NCI-H1417 (cell line): ENCODE measurements at regions not wholly inside any gene's neighbourhood (a gene's known extent, or its start where the extent isn't known, plus 50 kb on each side); places are given as distances from the start of the nearest gene placed in this dataset.
"Not testable (repeated sequence)": the region's sequence is repeated elsewhere in the genome, so short reads cannot be mapped to it uniquely, and the experiment has no call there.

Source experiments
- DNase-seq, 3 experiments: peaks; one replicate each; lab custom pipeline; 2025; lab: John Stamatoyannopoulos, UW

- no peak for DNase-seq
These were observed 262.7 kb downstream of the REEP3 start for GRCh38 chr10:63783882-63784281.

GRCh38 chr10:63788152-63788821, 267.1 kb downstream of the REEP3 start:
- DNase-seq: no peak

- no peak for DNase-seq
These were observed 274.1 kb downstream of the REEP3 start for GRCh38 chr10:63795094-63795860.

- no peak for DNase-seq
These were observed 277.6 kb downstream of the REEP3 start for GRCh38 chr10:63798599-63799498.

GRCh38 chr10:63799521-63800300, 278.5 kb downstream of the REEP3 start:
- DNase-seq: no peak

- DNase-seq: no peak
These were observed 280.0 kb downstream of the REEP3 start for GRCh38 chr10:63801166-63801565.

GRCh38 chr10:63806330-63806729, 285.1 kb downstream of the REEP3 start:
- DNase-seq: no peak

GRCh38 chr10:63812501-63812900, 291.3 kb downstream of the REEP3 start:
- no peak for DNase-seq

- DNase-seq: peak; percentile 1 to 50 (median 11)
These were observed 298.6 kb downstream of the REEP3 start for GRCh38 chr10:63819753-63820329.

- peak in 1 of 3 experiments; percentile 0 for DNase-seq
These were observed 301.3 kb downstream of the REEP3 start for GRCh38 chr10:63822496-63822895.

GRCh38 chr10:63825111-63825510, 303.9 kb downstream of the REEP3 start:
- no peak for DNase-seq

GRCh38 chr10:63825766-63826165, 304.6 kb downstream of the REEP3 start:
- DNase-seq: no peak

- not testable (repeated sequence) for DNase-seq
These were observed 305.8 kb downstream of the REEP3 start for GRCh38 chr10:63827018-63827417.

- no peak for DNase-seq
These were observed 307.8 kb downstream of the REEP3 start for GRCh38 chr10:63829020-63829419.

GRCh38 chr10:63829573-63830149, 308.5 kb downstream of the REEP3 start:
- DNase-seq: no peak

GRCh38 chr10:63832686-63833085, 311.5 kb downstream of the REEP3 start:
- no peak for DNase-seq

- DNase-seq: no peak
These were observed 312.3 kb downstream of the REEP3 start for GRCh38 chr10:63833411-63834060.

- DNase-seq: no peak
These were observed 315.7 kb downstream of the REEP3 start for GRCh38 chr10:63836666-63837442.

GRCh38 chr10:63841761-63842160, 320.6 kb downstream of the REEP3 start:
- no peak for DNase-seq

- no peak for DNase-seq
These were observed 321.9 kb downstream of the REEP3 start for GRCh38 chr10:63843107-63843506.
